ENCODE measurements at regions not wholly inside any gene's neighbourhood (a gene's known extent, or its start where the extent isn't known, plus 50 kb on each side); places are given as distances from the start of the nearest gene placed in this dataset.
"Not testable (repeated sequence)": the region's sequence is repeated elsewhere in the genome, so short reads cannot be mapped to it uniquely, and the experiment has no call there.

DNA sequence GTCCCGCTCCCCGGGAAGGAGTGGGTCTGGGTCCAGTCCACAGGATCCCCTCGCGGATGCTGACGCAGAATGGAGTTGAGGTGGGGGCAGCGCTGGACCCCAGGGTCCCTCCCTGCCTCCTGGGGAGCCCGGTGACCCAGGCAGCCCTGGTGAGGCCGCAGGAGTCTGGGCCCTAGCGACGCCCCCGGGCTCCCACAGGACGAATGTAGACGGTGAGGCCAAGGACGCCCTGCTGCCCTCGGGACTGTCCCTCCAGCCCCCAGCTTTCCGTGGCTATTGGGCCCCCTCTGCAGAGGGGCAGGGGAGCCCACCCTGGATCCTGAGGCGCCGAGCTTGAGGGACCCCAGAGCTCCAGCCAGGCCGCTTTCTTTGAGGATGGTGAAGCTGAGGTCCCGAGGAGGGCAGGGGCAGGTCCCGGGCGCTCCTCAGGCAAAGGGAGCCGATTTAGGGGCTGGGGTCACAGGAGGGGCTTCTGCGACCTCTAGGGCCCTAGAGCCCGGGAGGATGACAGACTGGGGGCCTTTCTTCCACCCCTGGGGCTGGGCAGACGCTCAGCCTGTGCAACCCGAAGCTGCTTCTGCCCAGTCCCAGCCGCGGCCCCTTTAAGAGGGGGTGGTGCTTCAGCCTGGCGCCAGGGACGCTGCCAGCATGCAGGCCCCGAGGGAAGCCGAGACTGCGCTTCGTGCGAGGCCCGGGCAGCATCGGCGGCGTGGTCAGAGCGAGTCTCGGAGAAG is 986.8 kb downstream of the TUBA3C start:
- H3K27me3 Mint-ChIP-seq (ENCODE audit: unreplicated experiment); H3K27ac Mint-ChIP-seq (ENCODE audit: unreplicated experiment); H3K4me1 Mint-ChIP-seq (ENCODE audit: low read depth, unreplicated experiment); H3K36me3 Mint-ChIP-seq (ENCODE audit: unreplicated experiment); H3K4me3 Mint-ChIP-seq (ENCODE audit: unreplicated experiment); DNase-seq; H3K9me3 Mint-ChIP-seq (ENCODE audit: unreplicated experiment): not testable (repeated sequence)

DNA sequence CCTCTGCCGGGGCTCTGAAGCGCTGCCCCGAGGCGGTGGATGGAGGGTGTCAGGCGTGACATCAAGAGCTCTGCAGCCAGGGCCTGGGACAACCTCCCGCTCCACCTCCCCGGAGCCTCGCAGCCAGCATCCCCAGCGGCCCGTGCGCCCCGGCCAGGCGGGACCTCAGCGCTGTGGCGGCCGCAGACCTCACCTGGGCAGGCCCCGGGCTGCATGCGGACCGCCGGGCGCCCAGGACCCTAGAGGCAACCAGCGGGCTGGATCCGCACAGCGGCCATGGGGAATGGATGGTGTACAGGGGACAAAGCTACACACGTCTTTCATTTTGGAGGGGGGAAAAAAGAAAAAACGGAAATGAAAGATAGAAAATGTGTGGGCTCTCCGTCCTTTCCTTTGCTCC is 987.5 kb downstream of the TUBA3C start:
- not testable (repeated sequence) for H3K4me3 Mint-ChIP-seq (ENCODE audit: unreplicated experiment); DNase-seq; H3K4me1 Mint-ChIP-seq (ENCODE audit: low read depth, unreplicated experiment); H3K36me3 Mint-ChIP-seq (ENCODE audit: unreplicated experiment); H3K27ac Mint-ChIP-seq (ENCODE audit: unreplicated experiment); H3K27me3 Mint-ChIP-seq (ENCODE audit: unreplicated experiment)
- H3K9me3 Mint-ChIP-seq (ENCODE audit: unreplicated experiment), result peaks cover 12% of the 10 kb centered on the region
